ENCODE measurements at regions not wholly inside any gene's neighbourhood (a gene's known extent, or its start where the extent isn't known, plus 50 kb on each side); places are given as distances from the start of the nearest gene placed in this dataset.

GRCh38 chr9:7622481-7622880 is 177.1 kb downstream of the DMAC1 start:
- Histone ChIP-seq H3K4me1 (ENCODE audit: control insufficient read depth, low read depth, low read length) (no peaks in the 10 kb centered on the region), H3K9ac (ENCODE audit: low read length) (no peak overlapping the region), H3K4me3 (ENCODE audit: low read length) (no peak overlapping the region), H3K27ac (ENCODE audit: low read length) (no peak overlapping the region), H3K9me3 (ENCODE audit: control insufficient read depth, low read depth, low read length) (no peaks in the 10 kb centered on the region), H3K36me3 (ENCODE audit: control insufficient read depth, low read depth, low read length) (no peaks in the 10 kb centered on the region), H3K27me3 (ENCODE audit: control insufficient read depth, insufficient read depth, low read length) (no peaks in the 10 kb centered on the region)

- no peak overlapping the region for H3K27ac ChIP-seq (ENCODE audit: low read length)
- H3K9ac ChIP-seq (ENCODE audit: low read length), result no peak overlapping the region
- no peaks in the 10 kb centered on the region for H3K4me1 ChIP-seq (ENCODE audit: control insufficient read depth, low read depth, low read length)
- no peaks in the 10 kb centered on the region for H3K9me3 ChIP-seq (ENCODE audit: control insufficient read depth, low read depth, low read length)
- H3K27me3 ChIP-seq (ENCODE audit: control insufficient read depth, insufficient read depth, low read length), result no peaks in the 10 kb centered on the region
- no peaks in the 10 kb centered on the region for H3K36me3 ChIP-seq (ENCODE audit: control insufficient read depth, low read depth, low read length)
- no peak overlapping the region for H3K4me3 ChIP-seq (ENCODE audit: low read length)
Observed at GRCh38 chr9:7615344-7615743, 184.2 kb downstream of the DMAC1 start.

DNA sequence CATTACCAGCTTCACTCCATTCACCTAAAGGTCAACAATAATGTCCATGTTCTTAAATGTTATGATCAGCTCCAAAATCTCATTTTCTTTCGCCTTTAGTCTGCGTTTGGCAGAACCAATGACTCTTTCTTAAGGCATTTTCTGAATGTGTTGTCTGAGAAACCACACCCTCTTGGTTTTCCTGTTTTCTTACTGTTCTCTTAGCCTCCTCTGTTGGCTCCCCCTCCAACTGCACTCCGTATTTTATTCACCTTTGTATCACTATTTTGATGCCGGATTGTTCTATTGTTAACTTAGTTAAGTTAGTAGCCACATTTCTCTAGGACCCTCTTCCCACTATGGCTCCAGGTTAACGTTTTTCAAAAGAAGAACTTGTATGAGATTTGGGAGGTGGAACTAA is 185.6 kb downstream of the DMAC1 start:
- Histone ChIP-seq H3K27me3 (ENCODE audit: control insufficient read depth, insufficient read depth, low read length) (no peaks in the 10 kb centered on the region), H3K4me1 (ENCODE audit: control insufficient read depth, low read depth, low read length) (no peaks in the 10 kb centered on the region), H3K4me3 (ENCODE audit: low read length) (no peak overlapping the region), H3K27ac (ENCODE audit: low read length) (no peak overlapping the region), H3K36me3 (ENCODE audit: control insufficient read depth, low read depth, low read length) (no peaks in the 10 kb centered on the region), H3K9ac (ENCODE audit: low read length) (no peak overlapping the region), H3K9me3 (ENCODE audit: control insufficient read depth, low read depth, low read length) (no peaks in the 10 kb centered on the region)

DNA sequence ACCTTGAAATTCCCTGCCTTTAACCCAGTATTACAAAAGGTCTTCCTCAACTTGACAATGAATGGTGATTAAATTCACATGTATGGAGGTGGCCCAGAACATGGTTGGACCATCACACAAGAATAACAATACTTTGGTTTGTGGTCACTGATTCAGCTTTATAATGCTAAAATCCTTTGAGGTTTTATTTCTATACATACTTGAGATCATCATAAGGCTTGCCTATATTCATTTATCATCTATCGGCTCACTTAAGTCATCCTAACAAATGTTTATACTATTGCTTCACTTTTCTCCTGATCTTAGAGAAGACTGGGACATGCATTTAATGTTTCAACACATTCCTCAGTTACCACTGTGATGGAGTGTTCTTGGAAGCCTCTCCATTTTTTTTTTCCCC is 191.3 kb downstream of the DMAC1 start:
- H3K27ac ChIP-seq (ENCODE audit: low read length), result no peak overlapping the region
- no peak overlapping the region for H3K9ac ChIP-seq (ENCODE audit: low read length)
- H3K27me3 ChIP-seq (ENCODE audit: control insufficient read depth, insufficient read depth, low read length), result no peaks in the 10 kb centered on the region
- H3K36me3 ChIP-seq (ENCODE audit: control insufficient read depth, low read depth, low read length), result no peaks in the 10 kb centered on the region
- no peak overlapping the region for H3K4me3 ChIP-seq (ENCODE audit: low read length)
- H3K4me1 ChIP-seq (ENCODE audit: control insufficient read depth, low read depth, low read length), result no peaks in the 10 kb centered on the region
- no peaks in the 10 kb centered on the region for H3K9me3 ChIP-seq (ENCODE audit: control insufficient read depth, low read depth, low read length)

DNA sequence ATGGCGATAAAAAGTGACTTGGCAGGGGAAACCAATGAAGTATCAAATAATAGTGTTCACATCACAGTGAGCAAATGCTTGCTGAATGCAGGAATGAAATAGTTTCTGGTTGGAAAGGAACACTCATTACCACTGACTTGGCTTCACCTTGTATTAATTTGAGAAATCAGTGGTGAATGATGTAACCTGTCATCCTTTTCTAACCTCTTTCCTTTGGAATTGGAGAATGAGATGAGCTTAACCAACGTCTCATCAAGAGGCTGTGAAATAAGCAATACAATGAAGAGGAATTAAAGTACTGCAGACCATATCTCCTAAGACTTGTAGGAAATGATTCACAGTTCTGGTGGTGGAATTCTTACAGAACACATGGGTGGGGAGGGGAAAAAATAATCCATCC is 192.2 kb downstream of the DMAC1 start:
- H3K36me3 ChIP-seq (ENCODE audit: control insufficient read depth, low read depth, low read length), result no peaks in the 10 kb centered on the region
- no peak overlapping the region for H3K27ac ChIP-seq (ENCODE audit: low read length)
- no peaks in the 10 kb centered on the region for H3K4me1 ChIP-seq (ENCODE audit: control insufficient read depth, low read depth, low read length)
- H3K9ac ChIP-seq (ENCODE audit: low read length), result no peak overlapping the region
- H3K9me3 ChIP-seq (ENCODE audit: control insufficient read depth, low read depth, low read length), result no peaks in the 10 kb centered on the region
- no peak overlapping the region for H3K4me3 ChIP-seq (ENCODE audit: low read length)
- H3K27me3 ChIP-seq (ENCODE audit: control insufficient read depth, insufficient read depth, low read length), result no peaks in the 10 kb centered on the region

- H3K9ac ChIP-seq (ENCODE audit: low read length), result no peak overlapping the region
- no peak overlapping the region for H3K4me3 ChIP-seq (ENCODE audit: low read length)
- no peaks in the 10 kb centered on the region for H3K27me3 ChIP-seq (ENCODE audit: control insufficient read depth, insufficient read depth, low read length)
- H3K36me3 ChIP-seq (ENCODE audit: control insufficient read depth, low read depth, low read length), result no peaks in the 10 kb centered on the region
- no peaks in the 10 kb centered on the region for H3K4me1 ChIP-seq (ENCODE audit: control insufficient read depth, low read depth, low read length)
- no peaks in the 10 kb centered on the region for H3K9me3 ChIP-seq (ENCODE audit: control insufficient read depth, low read depth, low read length)
- H3K27ac ChIP-seq (ENCODE audit: low read length), result no peak overlapping the region
Observed at GRCh38 chr9:7606591-7606990, 193.0 kb downstream of the DMAC1 start.

DNA sequence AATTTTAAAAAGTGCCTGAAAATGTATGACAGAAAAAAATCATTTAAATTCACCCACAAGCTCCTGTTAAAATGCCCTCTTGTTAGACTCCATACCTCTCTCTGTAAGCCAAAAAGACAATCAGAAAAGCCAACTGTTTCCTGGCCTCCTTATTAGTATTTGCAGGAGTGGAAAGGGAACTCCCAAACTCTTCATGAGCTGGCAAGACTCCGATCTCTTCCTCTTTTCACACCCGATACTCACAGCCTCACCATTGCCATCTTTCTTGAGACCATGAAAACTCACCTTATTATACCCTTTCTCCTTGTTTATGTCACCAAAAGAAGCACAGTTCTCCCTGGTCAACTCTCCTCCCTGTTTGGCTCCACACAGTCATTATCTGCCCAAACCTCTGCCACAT is 197.8 kb downstream of the DMAC1 start:
- H3K4me1 ChIP-seq (ENCODE audit: control insufficient read depth, low read depth, low read length), result no peaks in the 10 kb centered on the region
- no peak overlapping the region for H3K9ac ChIP-seq (ENCODE audit: low read length)
- H3K9me3 ChIP-seq (ENCODE audit: control insufficient read depth, low read depth, low read length), result no peaks in the 10 kb centered on the region
- no peaks in the 10 kb centered on the region for H3K36me3 ChIP-seq (ENCODE audit: control insufficient read depth, low read depth, low read length)
- H3K27me3 ChIP-seq (ENCODE audit: control insufficient read depth, insufficient read depth, low read length), result no peaks in the 10 kb centered on the region
- no peak overlapping the region for H3K4me3 ChIP-seq (ENCODE audit: low read length)
- H3K27ac ChIP-seq (ENCODE audit: low read length), result no peak overlapping the region

DNA sequence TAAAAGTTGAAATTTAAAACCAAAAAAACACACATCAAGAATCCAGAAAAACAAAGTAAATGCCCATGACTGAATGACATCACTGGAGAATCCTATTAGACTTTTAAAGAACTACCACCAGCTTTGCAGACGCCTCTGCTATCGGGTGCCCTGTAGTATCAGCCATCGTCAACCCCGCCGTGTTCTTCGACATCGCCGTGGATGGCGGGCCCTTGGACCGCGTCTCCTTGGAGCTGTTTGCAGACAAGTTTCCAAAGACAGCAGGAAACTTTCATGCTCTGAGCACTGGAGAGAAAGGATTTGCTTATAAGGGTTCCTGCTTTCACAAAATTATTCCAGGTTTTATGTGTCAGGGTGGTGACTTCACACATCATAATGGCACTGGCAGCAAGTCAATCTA is 201.9 kb downstream of the DMAC1 start:
- peaks cover 6% of the 10 kb centered on the region for H3K4me1 ChIP-seq (ENCODE audit: control insufficient read depth, low read depth, low read length)
- H3K27ac ChIP-seq (ENCODE audit: low read length), result no peak overlapping the region
- H3K36me3 ChIP-seq (ENCODE audit: control insufficient read depth, low read depth, low read length), result no peaks in the 10 kb centered on the region
- no peaks in the 10 kb centered on the region for H3K27me3 ChIP-seq (ENCODE audit: control insufficient read depth, insufficient read depth, low read length)
- H3K4me3 ChIP-seq (ENCODE audit: low read length), result no peak overlapping the region
- no peaks in the 10 kb centered on the region for H3K9me3 ChIP-seq (ENCODE audit: control insufficient read depth, low read depth, low read length)
- H3K9ac ChIP-seq (ENCODE audit: low read length), result no peak overlapping the region

DNA sequence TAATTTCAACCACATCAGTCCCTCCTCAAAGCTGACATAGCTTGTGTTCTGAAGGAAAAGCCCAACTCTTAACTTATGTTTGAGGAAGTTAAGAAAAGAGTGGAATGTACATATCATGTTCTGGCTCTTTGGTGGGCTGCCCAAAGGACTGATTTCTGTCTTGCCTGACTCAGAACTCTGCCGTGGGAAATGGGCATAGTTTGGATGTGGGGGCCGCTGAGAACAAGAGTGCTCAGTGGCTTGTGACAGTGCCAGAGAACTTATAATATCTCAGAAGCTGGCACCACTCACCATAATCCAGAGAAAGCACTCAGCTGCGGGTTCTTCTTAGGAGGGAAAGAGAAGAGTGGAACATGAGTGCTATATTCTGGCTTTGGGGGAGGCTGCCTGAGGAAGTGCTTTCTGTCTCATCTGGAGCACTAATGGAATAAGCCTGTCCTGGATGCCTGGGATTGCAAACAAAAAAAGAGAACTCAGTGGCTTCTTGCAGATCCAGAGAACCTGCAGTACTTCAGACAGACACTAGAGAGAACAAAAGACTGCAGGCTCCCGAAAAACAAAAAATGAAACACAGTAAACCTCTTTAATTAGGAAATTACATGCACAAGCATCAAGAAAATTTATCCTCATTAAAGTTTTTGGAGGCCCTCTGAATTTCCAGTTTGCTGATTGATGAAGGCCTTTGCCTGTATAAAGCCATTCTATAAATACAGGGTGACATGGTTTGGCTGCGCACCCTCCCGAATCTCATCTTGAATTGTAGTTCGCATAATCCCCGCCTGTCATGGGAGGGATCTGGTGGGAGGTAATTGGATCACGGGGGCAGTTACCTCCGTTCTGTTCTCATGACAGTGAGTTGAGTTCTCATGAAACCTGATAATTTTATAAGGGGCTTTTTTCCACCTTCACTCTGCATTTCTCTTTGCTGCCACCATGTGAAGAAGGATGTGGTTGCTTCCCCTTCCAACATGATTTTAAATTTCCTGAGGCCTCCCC is 207.0 kb downstream of the DMAC1 start:
- no peaks in the 10 kb centered on the region for H3K36me3 ChIP-seq (ENCODE audit: control insufficient read depth, low read depth, low read length)
- no peak overlapping the region for H3K9ac ChIP-seq (ENCODE audit: low read length)
- H3K4me3 ChIP-seq (ENCODE audit: low read length), result no peak overlapping the region
- H3K9me3 ChIP-seq (ENCODE audit: control insufficient read depth, low read depth, low read length), result no peaks in the 10 kb centered on the region
- H3K27ac ChIP-seq (ENCODE audit: low read length), result no peak overlapping the region
- no peaks in the 10 kb centered on the region for H3K27me3 ChIP-seq (ENCODE audit: control insufficient read depth, insufficient read depth, low read length)
- H3K4me1 ChIP-seq (ENCODE audit: control insufficient read depth, low read depth, low read length), result peaks cover 6% of the 10 kb centered on the region

- Histone ChIP-seq H3K27ac (ENCODE audit: low read length) (no peak overlapping the region), H3K4me1 (ENCODE audit: control insufficient read depth, low read depth, low read length) (peaks cover 6% of the 10 kb centered on the region), H3K4me3 (ENCODE audit: low read length) (no peak overlapping the region), H3K9ac (ENCODE audit: low read length) (no peak overlapping the region), H3K9me3 (ENCODE audit: control insufficient read depth, low read depth, low read length) (no peaks in the 10 kb centered on the region), H3K27me3 (ENCODE audit: control insufficient read depth, insufficient read depth, low read length) (no peaks in the 10 kb centered on the region), H3K36me3 (ENCODE audit: control insufficient read depth, low read depth, low read length) (no peaks in the 10 kb centered on the region)
Observed at GRCh38 chr9:7591501-7591900, 208.1 kb downstream of the DMAC1 start.

- Histone ChIP-seq H3K9me3 (ENCODE audit: control insufficient read depth, low read depth, low read length) (no peaks in the 10 kb centered on the region), H3K27me3 (ENCODE audit: control insufficient read depth, insufficient read depth, low read length) (no peaks in the 10 kb centered on the region), H3K36me3 (ENCODE audit: control insufficient read depth, low read depth, low read length) (no peaks in the 10 kb centered on the region), H3K4me1 (ENCODE audit: control insufficient read depth, low read depth, low read length) (peaks cover 6% of the 10 kb centered on the region), H3K9ac (ENCODE audit: low read length) (no peak overlapping the region), H3K27ac (ENCODE audit: low read length) (no peak overlapping the region), H3K4me3 (ENCODE audit: low read length) (no peak overlapping the region)
Observed at GRCh38 chr9:7580568-7580967, 219.0 kb downstream of the DMAC1 start.

DNA sequence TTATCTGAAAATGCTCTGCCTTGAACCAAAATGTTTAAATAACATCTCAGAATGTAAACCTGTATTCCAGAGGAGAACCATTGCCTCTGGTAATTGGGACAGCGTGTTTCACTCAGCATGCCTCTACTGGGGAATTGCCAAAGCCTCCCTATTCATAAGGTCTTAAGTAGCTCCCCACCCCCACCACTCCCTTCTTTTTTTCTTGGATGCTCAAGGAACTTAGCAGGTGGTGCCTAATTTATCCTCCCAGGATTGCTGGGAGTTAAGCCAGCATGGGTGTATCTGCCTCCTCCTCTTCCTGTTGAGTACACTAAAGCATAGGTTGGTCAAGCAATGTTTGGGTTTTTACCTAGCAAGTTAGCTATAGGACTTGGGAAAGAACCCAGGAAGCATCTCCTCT is 220.2 kb downstream of the DMAC1 start:
- Histone ChIP-seq H3K27me3 (ENCODE audit: control insufficient read depth, insufficient read depth, low read length) (no peaks in the 10 kb centered on the region), H3K27ac (ENCODE audit: low read length) (no peak overlapping the region), H3K4me1 (ENCODE audit: control insufficient read depth, low read depth, low read length) (peaks cover 6% of the 10 kb centered on the region), H3K9me3 (ENCODE audit: control insufficient read depth, low read depth, low read length) (no peaks in the 10 kb centered on the region), H3K9ac (ENCODE audit: low read length) (no peak overlapping the region), H3K4me3 (ENCODE audit: low read length) (no peak overlapping the region), H3K36me3 (ENCODE audit: control insufficient read depth, low read depth, low read length) (no peaks in the 10 kb centered on the region)
